Breast epithelium (tissue), 4 donors: ENCODE measurements at regions not wholly inside any gene's neighbourhood (a gene's known extent, or its start where the extent isn't known, plus 50 kb on each side); places are given as distances from the start of the nearest gene placed in this dataset.

Experiments
- DNase-seq, 2 donors: peaks; one replicate each; pipeline ENCODE4 v3.0.0-alpha.2; 2019; ENCODE audit warnings: low spot score in 2 of 2
- H3K27ac ChIP-seq, 2 donors: fragments of 200-600 bp; sonication (generic) in 1 of 2; one replicate each; pipeline ENCODE4 v1.5.1; 2016 to 2019; ENCODE audit warnings: mild to moderate bottlenecking in 1 of 2
- H3K27me3 ChIP-seq, 2 donors: fragments of 200-600 bp; sonication (generic) in 1 of 2; one replicate each; pipeline versions ENCODE4 v1.5.1 to v1.6.0; 2017 to 2019; ENCODE audit warnings: control low read depth in 1 of 2, mild to moderate bottlenecking in 1 of 2
- H3K36me3 ChIP-seq: fragments of 200-600 bp; one replicate; pipeline ENCODE4 v1.5.1; 2019
- H3K4me1 ChIP-seq, 2 donors: fragments of 200-600 bp; sonication (generic); one replicate each; pipeline ENCODE4 v1.5.1; 2016 to 2019; ENCODE audit warnings: control low read depth in 1 of 2
- H3K4me3 ChIP-seq, 3 donors: fragments of 200-600 bp; sonication (generic); 1 replicate in 2 of 3; 2 replicates in 1 of 3; pipeline ENCODE4 v1.5.1; 2016 to 2019; ENCODE audit warnings: mild to moderate bottlenecking in 3 of 3, moderate library complexity in 2 of 3
- H3K9me3 ChIP-seq, 2 donors: fragments of 200-600 bp; sonication (generic) in 1 of 2; one replicate each; pipeline ENCODE4 v1.5.1; 2016 to 2019; ENCODE audit warnings: control low read depth in 1 of 2
- CTCF ChIP-seq, 3 donors: fragments of 450-650 bp; IDR thresholded peaks; one replicate each; pipeline ENCODE4 v1.5.1; 2016 to 2017; ENCODE audit warnings: antibody characterized with exemption in 3 of 3, mild to moderate bottlenecking in 3 of 3, moderate library complexity in 3 of 3
- POLR2A ChIP-seq: fragments of 450-650 bp; IDR thresholded peaks from one replicate; pipeline ENCODE4 v1.6.1; 2016; ENCODE audit warnings: antibody characterized with exemption, mild to moderate bottlenecking, moderate library complexity
- POLR2AphosphoS5 ChIP-seq, 3 donors: sonication (generic); formaldehyde crosslinking; IDR thresholded peaks; one replicate each; pipeline ENCODE4 v1.6.1; 2017; ENCODE audit warnings: antibody characterized with exemption in 3 of 3
- intact Hi-C: fragments of 100-400 bp; cut with DNase I; formaldehyde crosslinking; loops from one replicate; pipeline ENCODE4 v1.15.1; 2023; ENCODE audit warnings: low total_unique reads

GRCh38 chr21:19400223-19400770 lies 996.7 kb upstream of the TMPRSS15 start:
- no peaks in the 10 kb centered on the region for H3K9me3 ChIP-seq
- TF ChIP-seq POLR2AphosphoS5 (IDR thresholded peaks at IDR 0.05) (no peak), POLR2A (no peak), CTCF (IDR thresholded peaks at IDR 0.05) (no peak)
- no peaks in the 10 kb centered on the region for H3K36me3 ChIP-seq
- no peak overlapping the region for H3K4me3 ChIP-seq
- no peak for DNase-seq
- no peak overlapping the region for H3K27ac ChIP-seq
- H3K27me3 ChIP-seq = no peaks in the 10 kb centered on the region
- intact Hi-C loops = no loop called here
- no peaks in the 10 kb centered on the region for H3K4me1 ChIP-seq

DNA sequence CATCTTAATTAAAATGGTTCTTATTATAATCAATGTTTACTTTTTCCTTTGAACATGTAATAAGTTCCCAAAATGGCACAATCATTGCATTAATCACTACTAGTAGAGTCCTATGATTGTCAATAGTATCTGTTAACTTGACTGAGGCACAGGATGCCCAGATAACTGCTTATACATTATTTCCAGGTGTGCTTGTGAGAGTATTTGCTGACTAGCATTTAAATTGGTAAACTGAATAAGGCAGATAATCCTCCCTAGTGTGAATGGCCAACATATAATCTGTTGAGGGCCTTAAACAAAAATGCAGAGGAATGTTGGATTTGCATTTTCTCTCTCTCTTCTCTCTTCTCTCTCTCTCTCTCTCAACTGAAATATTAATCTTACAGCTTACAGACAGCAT lies 999.3 kb upstream of the TMPRSS15 start:
- TF ChIP-seq POLR2AphosphoS5 (IDR thresholded peaks at IDR 0.05) = no peak
- no peak for TF ChIP-seq CTCF (IDR thresholded peaks at IDR 0.05)
- TF ChIP-seq POLR2A = no peak
- intact Hi-C loops = no loop called here
- no peak for DNase-seq

DNA sequence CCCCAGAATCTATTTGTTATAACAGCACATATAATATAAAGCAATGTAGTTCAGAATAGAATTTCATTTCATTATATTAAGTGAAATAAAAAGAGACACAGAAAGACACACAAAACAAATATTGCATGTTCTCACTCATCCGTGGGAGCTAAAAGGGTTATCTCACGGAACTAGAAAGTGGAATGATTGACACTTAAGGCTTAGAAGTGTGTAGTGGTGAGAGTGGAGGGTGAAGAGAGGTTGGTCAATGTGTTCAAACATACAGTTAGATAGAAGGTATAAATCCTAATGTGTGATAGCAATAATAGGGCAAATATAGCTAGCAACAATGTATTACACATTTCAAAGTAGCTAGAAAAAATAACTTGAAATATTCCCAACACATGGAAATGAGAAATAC lies 1001.7 kb upstream of the TMPRSS15 start:
- no peaks in the 10 kb centered on the region for H3K4me1 ChIP-seq
- H3K36me3 ChIP-seq = no peaks in the 10 kb centered on the region
- intact Hi-C loops = no loop called here
- DNase-seq = no peak
- no peaks in the 10 kb centered on the region for H3K9me3 ChIP-seq
- H3K27ac ChIP-seq = no peak overlapping the region
- no peak overlapping the region for H3K4me3 ChIP-seq
- H3K27me3 ChIP-seq = no peaks in the 10 kb centered on the region
- TF ChIP-seq POLR2AphosphoS5 (IDR thresholded peaks at IDR 0.05) = no peak
- TF ChIP-seq CTCF (IDR thresholded peaks at IDR 0.05) = no peak
- no peak for TF ChIP-seq POLR2A

More for the DNA sequence above, 999.3 kb upstream of the TMPRSS15 start:
- no peak overlapping the region for H3K4me3 ChIP-seq
- H3K27me3 ChIP-seq = no peaks in the 10 kb centered on the region
- no peak overlapping the region for H3K27ac ChIP-seq
- no peaks in the 10 kb centered on the region for H3K9me3 ChIP-seq
- no peaks in the 10 kb centered on the region for H3K4me1 ChIP-seq
- H3K36me3 ChIP-seq = no peaks in the 10 kb centered on the region

DNA sequence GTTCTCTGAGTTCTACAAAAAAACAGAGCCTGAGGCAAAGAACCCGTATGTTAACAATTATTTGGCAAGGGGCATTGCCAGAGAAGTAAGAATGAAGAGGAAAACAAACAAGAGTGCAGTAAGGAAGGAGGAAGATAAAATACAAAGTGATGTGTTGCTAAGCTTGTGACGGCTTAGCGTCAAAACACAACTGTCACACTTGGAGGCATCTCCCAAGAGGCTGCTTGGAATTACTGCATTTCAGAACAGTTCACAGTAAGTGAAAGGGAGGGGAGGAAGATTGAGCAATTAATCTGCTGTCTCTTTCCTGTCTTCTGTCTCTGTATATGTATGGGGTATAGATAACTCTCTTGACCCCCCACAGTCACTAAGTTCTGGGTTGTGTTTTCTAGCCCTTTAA lies 1017.0 kb upstream of the TMPRSS15 start:
- Histone ChIP-seq H3K9me3 (peaks cover 0 to under 1% of the 10 kb centered on the region in 2 donors), H3K36me3 (no peaks in the 10 kb centered on the region), H3K4me1 (no peaks in the 10 kb centered on the region), H3K4me3 (no peak overlapping the region), H3K27ac (no peak overlapping the region), H3K27me3 (no peaks in the 10 kb centered on the region)
- DNase-seq = no peak
- intact Hi-C loops = no loop called here
- no peak for TF ChIP-seq POLR2A
- no peak for TF ChIP-seq POLR2AphosphoS5 (IDR thresholded peaks at IDR 0.05)
- TF ChIP-seq CTCF (IDR thresholded peaks at IDR 0.05) = no peak

GRCh38 chr21:19433623-19434022 lies 1030.0 kb upstream of the TMPRSS15 start:
- no peak overlapping the region for H3K4me3 ChIP-seq
- H3K9me3 ChIP-seq = no peaks in the 10 kb centered on the region
- no peak overlapping the region for H3K27ac ChIP-seq
- no peaks in the 10 kb centered on the region for H3K4me1 ChIP-seq
- intact Hi-C loops = no loop called here
- TF ChIP-seq POLR2A (no peak), CTCF (IDR thresholded peaks at IDR 0.05) (no peak), POLR2AphosphoS5 (IDR thresholded peaks at IDR 0.05) (no peak)
- no peaks in the 10 kb centered on the region for H3K36me3 ChIP-seq
- no peaks in the 10 kb centered on the region for H3K27me3 ChIP-seq
- no peak for DNase-seq
